ENCODE measurements at regions not wholly inside any gene's neighbourhood (a gene's known extent, or its start where the extent isn't known, plus 50 kb on each side); places are given as distances from the start of the nearest gene placed in this dataset.

- no peak for TF ChIP-seq CTCF (conservative IDR thresholded peaks at IDR 0.05)
- no peak for TF ChIP-seq ZFX (IDR thresholded peaks at IDR 0.05)
These were observed 112.6 kb downstream of the TMEM170B start for GRCh38 chr6:11650025-11650696.

Data from C4-2B (cell line).